Mucosa of rectum (tissue), 2 donors: ENCODE measurements at regions not wholly inside any gene's neighbourhood (a gene's known extent, or its start where the extent isn't known, plus 50 kb on each side); places are given as distances from the start of the nearest gene placed in this dataset.

Experiments used
- H3K27ac ChIP-seq, 2 donors: one replicate each; pipeline ENCODE4 v1.7.0; 2013; ENCODE audit warnings: inconsistent platforms in 2 of 2, low read depth in 2 of 2, low read length in 2 of 2
- H3K27me3 ChIP-seq, 2 donors: one replicate each; pipeline ENCODE4 v1.7.0; 2013; ENCODE audit warnings: low read length in 2 of 2; ENCODE audit not compliant: control insufficient read depth in 2 of 2, insufficient read depth in 2 of 2
- H3K36me3 ChIP-seq, 2 donors: one replicate each; pipeline ENCODE4 v1.7.0; 2013; ENCODE audit warnings: low read length in 2 of 2; ENCODE audit not compliant: control insufficient read depth in 2 of 2, insufficient read depth in 2 of 2
- H3K4me1 ChIP-seq, 2 donors: one replicate each; pipeline ENCODE4 v1.7.0; 2013; ENCODE audit warnings: low read length in 2 of 2, mild to moderate bottlenecking in 1 of 2; ENCODE audit not compliant: control insufficient read depth in 2 of 2, insufficient read depth in 2 of 2
- H3K4me3 ChIP-seq, 2 donors: one replicate each; pipeline ENCODE4 v1.7.0; 2013; ENCODE audit warnings: low read length in 2 of 2
- H3K9ac ChIP-seq, 2 donors: one replicate each; pipeline ENCODE4 v1.7.0; 2013; ENCODE audit warnings: low read length in 2 of 2, low read depth in 1 of 2, mild to moderate bottlenecking in 1 of 2
- H3K9me3 ChIP-seq, 2 donors: one replicate each; pipeline ENCODE4 v1.7.0; 2013; ENCODE audit warnings: low read length in 2 of 2; ENCODE audit not compliant: control insufficient read depth in 2 of 2
- donor health status: healthy.
- donor health status: Normal muscosa, but diverticular disease.

- H3K27me3 ChIP-seq: no peaks in the 10 kb centered on the region
- no peak overlapping the region for H3K9ac ChIP-seq
- H3K9me3 ChIP-seq: no peaks in the 10 kb centered on the region
- H3K4me1 ChIP-seq: no peaks in the 10 kb centered on the region
- H3K27ac ChIP-seq: no peak overlapping the region
- no peaks in the 10 kb centered on the region for H3K36me3 ChIP-seq
- no peak overlapping the region for H3K4me3 ChIP-seq
These were observed 123.3 kb upstream of the ERCC6L2 start for GRCh38 chr9:95752129-95752731.

GRCh38 chr9:95751520-95751790 is 124.0 kb upstream of the ERCC6L2 start:
- no peaks in the 10 kb centered on the region for H3K9me3 ChIP-seq
- H3K27me3 ChIP-seq: no peaks in the 10 kb centered on the region
- no peak overlapping the region for H3K27ac ChIP-seq
- no peak overlapping the region for H3K4me3 ChIP-seq
- H3K4me1 ChIP-seq: no peaks in the 10 kb centered on the region
- H3K36me3 ChIP-seq: no peaks in the 10 kb centered on the region
- no peak overlapping the region for H3K9ac ChIP-seq

- Histone ChIP-seq H3K4me1 (no peaks in the 10 kb centered on the region), H3K9me3 (no peaks in the 10 kb centered on the region), H3K27me3 (no peaks in the 10 kb centered on the region), H3K4me3 (no peak overlapping the region), H3K9ac (no peak overlapping the region), H3K27ac (no peak overlapping the region), H3K36me3 (no peaks in the 10 kb centered on the region)
These were observed 124.6 kb upstream of the ERCC6L2 start for GRCh38 chr9:95750725-95751519.

GRCh38 chr9:95749493-95749892 is 126.0 kb upstream of the ERCC6L2 start:
- no peak overlapping the region for H3K4me3 ChIP-seq
- H3K4me1 ChIP-seq: no peaks in the 10 kb centered on the region
- H3K9ac ChIP-seq: no peak overlapping the region
- H3K36me3 ChIP-seq: no peaks in the 10 kb centered on the region
- no peak overlapping the region for H3K27ac ChIP-seq
- H3K9me3 ChIP-seq: no peaks in the 10 kb centered on the region
- H3K27me3 ChIP-seq: no peaks in the 10 kb centered on the region

- H3K27me3 ChIP-seq: no peaks in the 10 kb centered on the region
- no peak overlapping the region for H3K4me3 ChIP-seq
- H3K27ac ChIP-seq: no peak overlapping the region
- H3K9ac ChIP-seq: no peak overlapping the region
- no peaks in the 10 kb centered on the region for H3K9me3 ChIP-seq
- H3K4me1 ChIP-seq: no peaks in the 10 kb centered on the region
- no peaks in the 10 kb centered on the region for H3K36me3 ChIP-seq
These were observed 128.9 kb upstream of the ERCC6L2 start for GRCh38 chr9:95746408-95747180.

- no peaks in the 10 kb centered on the region for H3K4me1 ChIP-seq
- H3K27ac ChIP-seq: no peak overlapping the region
- H3K9ac ChIP-seq: no peak overlapping the region
These were observed 132.7 kb upstream of the ERCC6L2 start for GRCh38 chr9:95742821-95743220.

GRCh38 chr9:95741631-95742030 is 133.9 kb upstream of the ERCC6L2 start:
- no peaks in the 10 kb centered on the region for H3K36me3 ChIP-seq
- H3K4me1 ChIP-seq: no peaks in the 10 kb centered on the region
- H3K27ac ChIP-seq: peak overlapping the region; percentile 16 to 56
- no peaks in the 10 kb centered on the region for H3K27me3 ChIP-seq
- no peak overlapping the region for H3K9ac ChIP-seq
- H3K9me3 ChIP-seq: no peaks in the 10 kb centered on the region
- no peak overlapping the region for H3K4me3 ChIP-seq

More at GRCh38 chr9:95742821-95743220, 132.7 kb upstream of the ERCC6L2 start:
- no peaks in the 10 kb centered on the region for H3K9me3 ChIP-seq
- no peaks in the 10 kb centered on the region for H3K36me3 ChIP-seq
- no peak overlapping the region for H3K4me3 ChIP-seq
- no peaks in the 10 kb centered on the region for H3K27me3 ChIP-seq

- no peaks in the 10 kb centered on the region for H3K4me1 ChIP-seq
- H3K27me3 ChIP-seq: no peaks in the 10 kb centered on the region
- no peaks in the 10 kb centered on the region for H3K9me3 ChIP-seq
- H3K9ac ChIP-seq: no peak overlapping the region
- peak overlapping the region in 1 of 2 donors; percentile 40 for H3K27ac ChIP-seq
- no peak overlapping the region for H3K4me3 ChIP-seq
- H3K36me3 ChIP-seq: no peaks in the 10 kb centered on the region
These were observed 135.1 kb upstream of the ERCC6L2 start for GRCh38 chr9:95740217-95741004.

GRCh38 chr9:95738438-95738837 is 137.1 kb upstream of the ERCC6L2 start:
- no peaks in the 10 kb centered on the region for H3K9me3 ChIP-seq
- H3K4me3 ChIP-seq: no peak overlapping the region
- no peaks in the 10 kb centered on the region for H3K36me3 ChIP-seq
- no peak overlapping the region for H3K27ac ChIP-seq
- no peaks in the 10 kb centered on the region for H3K27me3 ChIP-seq
- no peaks in the 10 kb centered on the region for H3K4me1 ChIP-seq
- no peak overlapping the region for H3K9ac ChIP-seq
